ENCODE measurements at regions not wholly inside any gene's neighbourhood (a gene's known extent, or its start where the extent isn't known, plus 50 kb on each side); places are given as distances from the start of the nearest gene placed in this dataset.

- no peak overlapping the region for H3K4me2 ChIP-seq (ENCODE audit: insufficient read depth, insufficient read length, low read length)
- H3K9me3 ChIP-seq (ENCODE audit: control insufficient read depth, low read depth, low read length), result no peaks in the 10 kb centered on the region
- no peaks in the 10 kb centered on the region for H4K20me1 ChIP-seq (ENCODE audit: control insufficient read depth, insufficient read depth, insufficient read length)
- no peak overlapping the region for H2BK5ac ChIP-seq (ENCODE audit: insufficient read length, low read length)
- no peak overlapping the region for H2BK120ac ChIP-seq (ENCODE audit: low read depth, low read length, poor library complexity, severe bottlenecking)
- H4K8ac ChIP-seq (replicated peaks; ENCODE audit: insufficient read length, low read depth, low read length), result no peak overlapping the region
- no peak overlapping the region for H4K91ac ChIP-seq (ENCODE audit: insufficient read length, low read depth, low read length)
- H4K5ac ChIP-seq (ENCODE audit: insufficient read length, low read depth, low read length), result no peak overlapping the region
- H3K4me3 Mint-ChIP-seq, result no peak overlapping the region
- no peak overlapping the region for H2BK20ac ChIP-seq (ENCODE audit: low read depth, low read length, poor library complexity, severe bottlenecking)
- no peak overlapping the region for H3T11ph ChIP-seq (ENCODE audit: low read length)
- DNase-seq, result no peak
- TF ChIP-seq CTCF (conservative IDR thresholded peaks at IDR 0.05), result no peak
- no peak overlapping the region for H2BK15ac ChIP-seq (ENCODE audit: low read depth, low read length)
- H3K36me3 Mint-ChIP-seq (ENCODE audit: insufficient read depth in 1 of 3, low read depth in 3 of 3), result no peaks in the 10 kb centered on the region; a peak in 1 of 7 replicates
- H3K9ac ChIP-seq (ENCODE audit: extremely low read depth, insufficient read length, low read length), result no peak overlapping the region
- no peak overlapping the region for H2BK12ac ChIP-seq (ENCODE audit: insufficient read length, low read depth, low read length)
- no peaks in the 10 kb centered on the region for H3K27me3 ChIP-seq (ENCODE audit: insufficient read depth, low read length)
- H3K79me2 ChIP-seq (ENCODE audit: insufficient read depth, low read length), result no peaks in the 10 kb centered on the region
- H3K14ac ChIP-seq (ENCODE audit: insufficient read depth, low read length), result no peak overlapping the region
- no peaks in the 10 kb centered on the region; the same call in 1 of the 2 replicates for H3K27me3 Mint-ChIP-seq (ENCODE audit: low read depth)
- peaks cover 5 to 9% of the 10 kb centered on the region in 2 experiments; a peak in 3 of 4 replicates for H3K4me1 Mint-ChIP-seq
- no CpG with 5 or more reads among the region's 16 CpGs for WGBS (ENCODE audit: extremely low coverage, insufficient read length, low lambda C conversion rate)
- no peaks in the 10 kb centered on the region for H3K79me1 ChIP-seq (ENCODE audit: insufficient read depth, low read depth, low read length, poor library complexity, severe bottlenecking)
- H3K23ac ChIP-seq (ENCODE audit: insufficient read length, low read depth, low read length), result no peak overlapping the region
- H3K23me2 ChIP-seq (ENCODE audit: insufficient read length, low read depth, low read length, poor library complexity, severe bottlenecking), result no peaks in the 10 kb centered on the region
- no peak overlapping the region for H3K27ac ChIP-seq (ENCODE audit: insufficient read length, low read depth, low read length)
- peak overlapping the region in 1 of 3 experiments; percentile 63; a peak in 1 of 7 replicates for H3K27ac Mint-ChIP-seq
- no peak overlapping the region for H2AK5ac ChIP-seq (ENCODE audit: insufficient read length, low read length)
- H3K4me1 ChIP-seq (ENCODE audit: insufficient read depth, low read length), result peaks cover 4% of the 10 kb centered on the region; the same call in 1 of the 2 replicates
- H3K4ac ChIP-seq (ENCODE audit: low read depth, low read length), result no peak overlapping the region
- H3K9me3 Mint-ChIP-seq, result no peaks in the 10 kb centered on the region; a peak in 1 of 5 replicates
- no peak overlapping the region for H2AFZ ChIP-seq (ENCODE audit: low read length)
- H3K18ac ChIP-seq (ENCODE audit: insufficient read length, low read depth, low read length), result no peak overlapping the region
- no peak overlapping the region for H3K56ac ChIP-seq (ENCODE audit: insufficient read length, low read depth, low read length)
These were observed 209.2 kb upstream of the PPP2R2D start for GRCh38 chr10:131691481-131692090.
